HG02884 (cell line): ENCODE measurements at regions not wholly inside any gene's neighbourhood (a gene's known extent, or its start where the extent isn't known, plus 50 kb on each side); places are given as distances from the start of the nearest gene placed in this dataset.
"Not testable (repeated sequence)": the region's sequence is repeated elsewhere in the genome, so short reads cannot be mapped to it uniquely, and the experiment has no call there.

Source experiments
- ATAC-seq: cut with Tn5 transposase; IDR thresholded peaks from one replicate; pipeline ENCODE4 v1.9.1; 2021; ENCODE audit warnings: mild to moderate bottlenecking, moderate library complexity; ENCODE audit not compliant: unreplicated experiment

GRCh38 chr7:46774515-46774914 is 807.4 kb downstream of the TNS3 start:
- no peak for ATAC-seq

GRCh38 chr7:46772776-46773175 is 809.1 kb downstream of the TNS3 start:
- ATAC-seq, result no peak

- ATAC-seq, result no peak
Measured at GRCh38 chr7:46767071-46767470, 814.8 kb downstream of the TNS3 start.

GRCh38 chr7:46764100-46764936 is 817.6 kb downstream of the TNS3 start:
- ATAC-seq, result no peak

GRCh38 chr7:46763344-46763743 is 818.6 kb downstream of the TNS3 start:
- no peak for ATAC-seq

- no peak for ATAC-seq
Measured at GRCh38 chr7:46759711-46760480, 822.0 kb downstream of the TNS3 start.

- no peak for ATAC-seq
Measured at GRCh38 chr7:46756996-46757395, 824.9 kb downstream of the TNS3 start.

GRCh38 chr7:46756256-46756655 is 825.7 kb downstream of the TNS3 start:
- no peak for ATAC-seq

GRCh38 chr7:46755120-46756034 is 826.5 kb downstream of the TNS3 start:
- ATAC-seq, result no peak

- ATAC-seq, result no peak
Measured at GRCh38 chr7:46754140-46754720, 827.7 kb downstream of the TNS3 start.

GRCh38 chr7:46753662-46754061 is 828.2 kb downstream of the TNS3 start:
- ATAC-seq, result no peak

GRCh38 chr7:46752881-46753366 is 829.0 kb downstream of the TNS3 start:
- no peak for ATAC-seq

- ATAC-seq, result not testable (repeated sequence)
Measured at GRCh38 chr7:46751927-46752723, 829.8 kb downstream of the TNS3 start.

- no peak for ATAC-seq
Measured at GRCh38 chr7:46751471-46751870, 830.4 kb upstream of the IGFBP3 start.

GRCh38 chr7:46750321-46750865 is 829.3 kb upstream of the IGFBP3 start:
- ATAC-seq, result no peak

GRCh38 chr7:46747869-46748576 is 827.0 kb upstream of the IGFBP3 start:
- no peak for ATAC-seq

- ATAC-seq, result no peak
Measured at GRCh38 chr7:46746695-46747687, 825.9 kb upstream of the IGFBP3 start.

GRCh38 chr7:46745707-46746090 is 824.6 kb upstream of the IGFBP3 start:
- no peak for ATAC-seq
